ENCODE measurements at regions not wholly inside any gene's neighbourhood (a gene's known extent, or its start where the extent isn't known, plus 50 kb on each side); places are given as distances from the start of the nearest gene placed in this dataset.

DNA sequence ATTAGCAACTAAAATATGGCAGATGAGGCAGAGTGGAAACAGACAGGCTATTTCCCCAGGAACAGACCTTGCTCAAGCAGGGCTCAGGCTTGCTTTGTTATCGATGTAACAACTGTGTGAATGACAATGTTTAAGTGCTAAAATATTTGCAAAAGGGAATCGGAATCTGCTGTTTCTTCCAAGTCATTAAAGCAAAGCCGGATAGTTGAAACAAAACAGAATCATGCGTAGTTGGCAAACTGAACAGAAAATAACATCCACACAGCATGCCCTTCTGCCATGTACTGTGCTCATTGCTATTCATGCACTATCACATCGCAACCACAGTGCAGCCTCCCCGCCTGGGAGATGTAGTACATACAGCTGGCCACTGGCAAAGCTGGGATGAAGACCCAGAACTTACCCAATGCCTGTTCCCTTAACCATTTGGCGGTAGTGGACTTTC lies 799.1 kb downstream of the DIAPH3 start:
- Mint-ChIP-seq H3K4me3 (ENCODE audit: unreplicated experiment) (no peak overlapping the region), H3K27me3 (ENCODE audit: insufficient read depth, unreplicated experiment) (peaks cover 88% of the 10 kb centered on the region), H3K36me3 (ENCODE audit: insufficient read depth, unreplicated experiment) (no peaks in the 10 kb centered on the region), H3K9me3 (ENCODE audit: unreplicated experiment) (no peaks in the 10 kb centered on the region), H3K27ac (ENCODE audit: low read depth, unreplicated experiment) (no peak overlapping the region), H3K4me1 (ENCODE audit: insufficient read depth, unreplicated experiment) (no peaks in the 10 kb centered on the region)
- intact Hi-C loops (cut with micrococcal nuclease): no loop called here
- TF ChIP-seq, protein P1, sequence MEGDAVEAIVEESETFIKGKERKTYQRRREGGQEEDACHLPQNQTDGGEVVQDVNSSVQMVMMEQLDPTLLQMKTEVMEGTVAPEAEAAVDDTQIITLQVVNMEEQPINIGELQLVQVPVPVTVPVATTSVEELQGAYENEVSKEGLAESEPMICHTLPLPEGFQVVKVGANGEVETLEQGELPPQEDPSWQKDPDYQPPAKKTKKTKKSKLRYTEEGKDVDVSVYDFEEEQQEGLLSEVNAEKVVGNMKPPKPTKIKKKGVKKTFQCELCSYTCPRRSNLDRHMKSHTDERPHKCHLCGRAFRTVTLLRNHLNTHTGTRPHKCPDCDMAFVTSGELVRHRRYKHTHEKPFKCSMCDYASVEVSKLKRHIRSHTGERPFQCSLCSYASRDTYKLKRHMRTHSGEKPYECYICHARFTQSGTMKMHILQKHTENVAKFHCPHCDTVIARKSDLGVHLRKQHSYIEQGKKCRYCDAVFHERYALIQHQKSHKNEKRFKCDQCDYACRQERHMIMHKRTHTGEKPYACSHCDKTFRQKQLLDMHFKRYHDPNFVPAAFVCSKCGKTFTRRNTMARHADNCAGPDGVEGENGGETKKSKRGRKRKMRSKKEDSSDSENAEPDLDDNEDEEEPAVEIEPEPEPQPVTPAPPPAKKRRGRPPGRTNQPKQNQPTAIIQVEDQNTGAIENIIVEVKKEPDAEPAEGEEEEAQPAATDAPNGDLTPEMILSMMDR (IDR thresholded peaks at IDR 0.05; ENCODE audit: unreplicated experiment): no peak
- BruUV-seq (replicated peaks): no TSS peak
- DNase-seq (ENCODE audit: unreplicated experiment): no peak
- POLR2A ChIA-PET: interaction anchor here (0.6 kb wide), 1 partner anchor 136 kb away, joined by 3 read pairs; no protein-coding TSS in a partner anchor
- CTCF ChIA-PET: interaction anchor here (1.5 kb wide), 1 partner anchor 27 kb away, joined by 3 read pairs; no protein-coding TSS in a partner anchor

DNA sequence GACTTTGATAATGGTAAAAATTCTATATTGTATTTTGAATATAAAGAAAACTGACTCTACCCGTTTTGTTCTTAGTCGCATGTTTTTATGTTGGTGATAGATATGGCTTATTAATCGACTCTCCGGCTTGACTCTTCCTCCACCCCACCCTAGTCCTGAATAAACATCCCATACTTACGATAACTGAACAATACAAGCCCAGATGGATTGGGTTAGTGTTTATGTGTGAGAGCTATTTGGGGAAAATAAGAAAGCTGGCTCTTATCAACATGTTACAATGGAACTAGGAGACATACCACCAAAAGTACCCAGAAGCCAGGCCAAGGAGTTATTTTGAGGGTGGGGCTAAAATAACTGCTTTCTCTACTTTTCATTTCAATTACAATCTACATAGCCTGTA lies 796.3 kb downstream of the DIAPH3 start:
- Mint-ChIP-seq H3K4me3 (ENCODE audit: unreplicated experiment) (no peak overlapping the region), H3K27ac (ENCODE audit: low read depth, unreplicated experiment) (no peak overlapping the region), H3K4me1 (ENCODE audit: insufficient read depth, unreplicated experiment) (no peaks in the 10 kb centered on the region), H3K9me3 (ENCODE audit: unreplicated experiment) (no peaks in the 10 kb centered on the region), H3K36me3 (ENCODE audit: insufficient read depth, unreplicated experiment) (no peaks in the 10 kb centered on the region), H3K27me3 (ENCODE audit: insufficient read depth, unreplicated experiment) (peaks cover 79% of the 10 kb centered on the region)
- intact Hi-C loops (cut with micrococcal nuclease): no loop called here
- CTCF ChIA-PET: interaction anchor here (0.6 kb wide), 1 partner anchor 49 kb away, joined by 4 read pairs; no protein-coding TSS in a partner anchor
- POLR2A ChIA-PET: no interaction called here
- no TSS peak for BruUV-seq (replicated peaks)
- TF ChIP-seq, protein P1 (IDR thresholded peaks at IDR 0.05; ENCODE audit: unreplicated experiment): no peak
- DNase-seq (ENCODE audit: unreplicated experiment): no peak

DNA sequence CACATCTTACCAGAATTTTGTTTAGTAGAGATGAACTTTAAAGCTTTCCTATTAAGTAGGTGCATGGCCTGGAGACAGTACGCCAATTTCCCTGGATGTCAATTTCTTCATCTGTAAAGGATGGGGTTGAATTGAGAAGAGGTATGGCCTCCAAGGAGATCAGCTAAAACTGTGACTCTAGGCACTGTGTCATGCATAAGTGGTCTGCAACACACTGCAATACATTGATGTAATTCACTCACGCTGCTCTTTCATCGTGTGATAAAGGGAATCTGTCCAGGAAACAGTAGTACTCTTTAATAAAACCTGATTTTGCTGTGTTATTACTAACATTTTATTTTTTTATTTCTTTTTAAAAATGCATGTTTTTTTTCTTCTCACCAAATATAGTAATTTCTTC lies 795.8 kb downstream of the DIAPH3 start:
- no peak overlapping the region for H3K27ac Mint-ChIP-seq (ENCODE audit: low read depth, unreplicated experiment)
- intact Hi-C loops (cut with micrococcal nuclease): no loop called here
- ChIA-PET POLR2A (no interaction called here), CTCF (interaction anchor here (0.6 kb wide), 1 partner anchor 50 kb away, joined by 4 read pairs; no protein-coding TSS in a partner anchor)
- TF ChIP-seq, protein P1 (IDR thresholded peaks at IDR 0.05; ENCODE audit: unreplicated experiment): no peak
- H3K36me3 Mint-ChIP-seq (ENCODE audit: insufficient read depth, unreplicated experiment): no peaks in the 10 kb centered on the region
- no peaks in the 10 kb centered on the region for H3K4me1 Mint-ChIP-seq (ENCODE audit: insufficient read depth, unreplicated experiment)
- no TSS peak for BruUV-seq (replicated peaks)
- no peak overlapping the region for H3K4me3 Mint-ChIP-seq (ENCODE audit: unreplicated experiment)
- H3K9me3 Mint-ChIP-seq (ENCODE audit: unreplicated experiment): no peaks in the 10 kb centered on the region
- no peak for DNase-seq (ENCODE audit: unreplicated experiment)
- H3K27me3 Mint-ChIP-seq (ENCODE audit: insufficient read depth, unreplicated experiment): peaks cover 79% of the 10 kb centered on the region

DNA sequence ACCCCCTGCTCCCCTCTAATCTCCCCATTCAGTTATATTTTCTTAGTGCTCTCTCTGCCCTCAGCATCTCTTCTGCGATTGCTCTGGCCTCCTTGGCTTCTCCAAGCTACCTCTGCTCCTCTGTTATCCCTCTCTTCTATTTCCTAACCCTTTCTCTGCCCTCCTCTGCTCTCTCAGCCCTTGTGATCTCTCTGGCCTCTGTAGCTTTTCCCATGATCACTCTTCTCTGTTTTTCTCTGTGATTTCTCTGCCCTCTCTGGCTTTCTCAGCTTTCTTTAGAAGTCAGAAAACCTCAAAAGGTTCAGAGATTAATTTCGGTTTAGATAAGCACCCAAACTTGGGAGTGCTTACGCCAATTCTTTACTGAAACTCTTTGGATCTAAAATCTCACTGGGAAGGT lies 795.0 kb downstream of the DIAPH3 start:
- ChIA-PET CTCF (no interaction called here), POLR2A (no interaction called here)
- H3K27me3 Mint-ChIP-seq (ENCODE audit: insufficient read depth, unreplicated experiment): peaks cover 79% of the 10 kb centered on the region
- DNase-seq (ENCODE audit: unreplicated experiment): no peak
- BruUV-seq (replicated peaks): no TSS peak
- TF ChIP-seq, protein P1 (IDR thresholded peaks at IDR 0.05; ENCODE audit: unreplicated experiment): no peak
- intact Hi-C loops (cut with micrococcal nuclease): no loop called here
- H3K4me3 Mint-ChIP-seq (ENCODE audit: unreplicated experiment): no peak overlapping the region
- no peaks in the 10 kb centered on the region for H3K36me3 Mint-ChIP-seq (ENCODE audit: insufficient read depth, unreplicated experiment)
- H3K4me1 Mint-ChIP-seq (ENCODE audit: insufficient read depth, unreplicated experiment): no peaks in the 10 kb centered on the region
- no peaks in the 10 kb centered on the region for H3K9me3 Mint-ChIP-seq (ENCODE audit: unreplicated experiment)
- no peak overlapping the region for H3K27ac Mint-ChIP-seq (ENCODE audit: low read depth, unreplicated experiment)
